H1 (cell line): ENCODE measurements at regions not wholly inside any gene's neighbourhood (a gene's known extent, or its start where the extent isn't known, plus 50 kb on each side); places are given as distances from the start of the nearest gene placed in this dataset.

Experiments
- CTCF ChIA-PET: fragments of 300-600 bp; sonication (Branson Sonifier 250); formaldehyde crosslinking; loops from one replicate; lab custom pipeline; 2021; ENCODE audit not compliant: partially characterized antibody; lab: Charles Lee
- POLR2A ChIA-PET: fragments of 300-600 bp; sonication (Branson Sonifier 250); formaldehyde crosslinking; loops from one replicate; lab custom pipeline; 2021; ENCODE audit warnings: inconsistent platforms; ENCODE audit not compliant: partially characterized antibody; lab: Charles Lee
- DNase-seq, 2 experiments: peaks; one replicate each; pipeline versions ENCODE4 v3.0.0 to v3.0.0-alpha.2; 2010 to 2022; ENCODE audit warnings: low spot score in 2 of 2, low read depth in 1 of 2, mixed read lengths in 1 of 2
- FAIRE-seq: peaks from 2 replicates; lab custom pipeline; 2011; peaks lifted over from hg19 to GRCh38; lab: Jason Lieb, UNC
- H2AFZ ChIP-seq: 2 replicates; pipeline ENCODE4 v1.8.1; 2012; ENCODE audit warnings: low read length, inconsistent platforms
- H2AK5ac ChIP-seq: 2 replicates; pipeline ENCODE4 v1.6.1; 2013; ENCODE audit warnings: low read depth, low read length
- H2BK120ac ChIP-seq: replicated peaks from 2 replicates; pipeline ENCODE3; 2013; ENCODE audit warnings: low read depth, low read length, inconsistent platforms
- H2BK12ac ChIP-seq: 2 replicates; pipeline ENCODE4 v1.6.1; 2013; ENCODE audit warnings: low read depth, low read length
- H2BK15ac ChIP-seq: 2 replicates; pipeline ENCODE4 v1.6.1; 2013; ENCODE audit warnings: low read length
- H2BK20ac ChIP-seq: 2 replicates; pipeline ENCODE4 v1.6.1; 2013; ENCODE audit warnings: low read length
- H2BK5ac ChIP-seq: 2 replicates; pipeline ENCODE4 v1.6.1; 2013; ENCODE audit warnings: low read depth, low read length
- H3K14ac ChIP-seq: 2 replicates; pipeline ENCODE4 v1.6.1; 2013; ENCODE audit warnings: inconsistent platforms; ENCODE audit not compliant: insufficient read length
- H3K18ac ChIP-seq: 2 replicates; pipeline ENCODE4 v1.6.1; 2013; ENCODE audit warnings: low read length; ENCODE audit errors: extremely low read depth
- H3K23ac ChIP-seq: 2 replicates; pipeline ENCODE4 v1.6.1; 2013; ENCODE audit warnings: inconsistent platforms; ENCODE audit not compliant: insufficient read length
- H3K23me2 ChIP-seq: 2 replicates; pipeline ENCODE4 v1.6.1; 2013; ENCODE audit warnings: low read depth, low read length
- H3K27ac ChIP-seq: 2 replicates; pipeline ENCODE4 v1.6.1; 2011; ENCODE audit warnings: low read depth, low read length, inconsistent platforms
- H3K27me3 ChIP-seq, 4 experiments: replicated peaks in 1 of 4; 1 replicate in 1 of 4; 2 replicates in 3 of 4; pipeline versions ENCODE4 v1.6.1 to v1.8.1; 2011 to 2013; ENCODE audit warnings: low read length in 3 of 4, mild to moderate bottlenecking in 3 of 4, inconsistent platforms in 2 of 4, mixed read lengths in 2 of 4, moderate library complexity in 1 of 4; ENCODE audit not compliant: control insufficient read depth in 3 of 4, insufficient read depth in 3 of 4; ENCODE audit errors: extremely low read depth in 1 of 4
- H3K36me3 ChIP-seq, 4 experiments: 2 replicates each; pipeline versions ENCODE4 v1.6.1 to v1.8.1; 2011 to 2013; ENCODE audit warnings: mild to moderate bottlenecking in 4 of 4, low read length in 3 of 4, moderate library complexity in 2 of 4, control low read depth in 1 of 4, inconsistent platforms in 1 of 4; ENCODE audit not compliant: insufficient read depth in 4 of 4, control insufficient read depth in 2 of 4
- H3K4ac ChIP-seq: replicated peaks from 2 replicates; pipeline ENCODE3; 2013; ENCODE audit warnings: low read length, low read depth, mixed read lengths, inconsistent platforms; ENCODE audit not compliant: insufficient read length
- H3K4me1 ChIP-seq, 4 experiments: replicated peaks in 1 of 4; 1 replicate in 1 of 4; 2 replicates in 3 of 4; pipeline versions ENCODE4 v1.6.1 to v1.8.1; 2011 to 2013; ENCODE audit warnings: low read length in 3 of 4, inconsistent platforms in 2 of 4, mixed read lengths in 1 of 4; ENCODE audit not compliant: insufficient read depth in 4 of 4, control insufficient read depth in 3 of 4
- H3K4me2 ChIP-seq, 2 experiments: 2 replicates each; pipeline versions ENCODE4 v1.6.1 to v1.8.1; 2011 to 2013; ENCODE audit warnings: low read depth in 2 of 2, low read length in 2 of 2, control low read depth in 1 of 2, inconsistent platforms in 1 of 2, mild to moderate bottlenecking in 1 of 2; ENCODE audit not compliant: insufficient read depth in 1 of 2
- H3K4me3 ChIP-seq, 4 experiments: fragments of 200-600, 300-600 bp in 1 of 4; sonication (generic), shearing (Covaris generic), sonication (Bioruptor Twin) in 1 of 4; 2 replicates each; pipeline versions ENCODE4 v1.5.1 to v1.8.1; 2011 to 2016; ENCODE audit warnings: low read length in 4 of 4, low read depth in 3 of 4, control low read depth in 2 of 4, inconsistent platforms in 2 of 4, mild to moderate bottlenecking in 2 of 4, mixed read lengths in 1 of 4, moderate library complexity in 1 of 4; ENCODE audit not compliant: insufficient read depth in 2 of 4; ENCODE audit errors: extremely low read depth in 1 of 4
- H3K56ac ChIP-seq: replicated peaks from 2 replicates; pipeline ENCODE3; 2013; ENCODE audit warnings: low read depth, mild to moderate bottlenecking, mixed read lengths, low read length, inconsistent platforms; ENCODE audit not compliant: insufficient read length
- H3K79me1 ChIP-seq: 2 replicates; pipeline ENCODE4 v1.6.1; 2013; ENCODE audit warnings: low read depth, low read length, control low read depth
- H3K79me2 ChIP-seq, 2 experiments: 2 replicates each; pipeline versions ENCODE4 v1.6.1 to v1.8.1; 2012 to 2013; ENCODE audit warnings: low read length in 2 of 2, mild to moderate bottlenecking in 2 of 2, inconsistent platforms in 1 of 2; ENCODE audit not compliant: insufficient read depth in 2 of 2, control insufficient read depth in 1 of 2
- H3K9ac ChIP-seq, 4 experiments: replicated peaks in 1 of 4; 1 replicate in 1 of 4; 2 replicates in 3 of 4; pipeline versions ENCODE4 v1.6.1 to v1.8.1; 2011 to 2013; ENCODE audit warnings: low read depth in 3 of 4, low read length in 3 of 4, control low read depth in 2 of 4, mild to moderate bottlenecking in 2 of 4, moderate library complexity in 2 of 4, inconsistent platforms in 1 of 4; ENCODE audit errors: extremely low read depth in 1 of 4
- H3K9me3 ChIP-seq, 2 experiments: 2 replicates each; pipeline versions ENCODE4 v1.6.1 to v1.8.1; 2012 to 2013; ENCODE audit warnings: mild to moderate bottlenecking in 2 of 2, moderate library complexity in 2 of 2, control low read depth in 1 of 2, inconsistent platforms in 1 of 2, low read depth in 1 of 2, low read length in 1 of 2, mixed read lengths in 1 of 2; ENCODE audit not compliant: insufficient read depth in 2 of 2
- H4K20me1 ChIP-seq, 2 experiments: replicated peaks in 1 of 2; 2 replicates each; pipeline versions ENCODE3 to v1.8.1; 2011 to 2013; ENCODE audit warnings: inconsistent platforms in 2 of 2, low read length in 2 of 2, mild to moderate bottlenecking in 1 of 2; ENCODE audit not compliant: insufficient read depth in 2 of 2, control insufficient read depth in 1 of 2
- H4K5ac ChIP-seq: 2 replicates; pipeline ENCODE4 v1.6.1; 2013; ENCODE audit warnings: low read length, low read depth, mixed read lengths, inconsistent platforms; ENCODE audit not compliant: insufficient read length
- H4K8ac ChIP-seq: 2 replicates; pipeline ENCODE4 v1.8.0; 2013; ENCODE audit warnings: mild to moderate bottlenecking, moderate library complexity, low read length, inconsistent platforms; ENCODE audit not compliant: insufficient read depth; ENCODE audit errors: extremely low read depth
- H4K91ac ChIP-seq: replicated peaks from 2 replicates; pipeline ENCODE3; 2013; ENCODE audit warnings: low read length, mixed read lengths, inconsistent platforms; ENCODE audit not compliant: insufficient read length
- CBX8 ChIP-seq: fragments of 300-800, 300-1000 bp; sonication (generic); IDR thresholded peaks from 2 replicates; pipeline ENCODE4 v1.7.1; 2016; ENCODE audit warnings: low read depth, low read length, borderline replicate concordance
- JUN ChIP-seq: IDR thresholded peaks from 2 replicates; pipeline ENCODE4 v1.6.1; 2011; ENCODE audit warnings: low read depth, mild to moderate bottlenecking, improper control_type of control experiment, low read length
- RFX5 ChIP-seq: IDR thresholded peaks from 2 replicates; pipeline ENCODE4 v1.6.1; 2011; ENCODE audit warnings: low read depth, low read length, improper control_type of control experiment, borderline replicate concordance
- WGBS, 2 experiments: shearing (Covaris generic) in 1 of 2; methylation state at CpG; one replicate each; pipeline versions ENCODE4 v1.1.6 to v1.1.7; 2013 to 2015; ENCODE audit warnings: low lambda C conversion rate in 2 of 2, mixed read lengths in 2 of 2, inconsistent platforms in 1 of 2, low coverage in 1 of 2, missing lambda C conversion rate in 1 of 2; ENCODE audit not compliant: insufficient replicate concordance in 2 of 2, insufficient coverage in 1 of 2, insufficient read length in 1 of 2; ENCODE audit errors: extremely low coverage in 1 of 2, missing lambda C conversion rate in 1 of 2; 5-methylcytosine and 5-hydroxymethylcytosine counted together

GRCh38 chr20:37463726-37464494 is 57.1 kb upstream of the NNAT start:
- no peaks in the 10 kb centered on the region for H4K20me1 ChIP-seq
- H2BK20ac ChIP-seq, result 0 out of 2 replicates have a peak overlapping the region, but pooled peaks have one; percentile 56
- no peak overlapping the region for H4K5ac ChIP-seq
- no peak for DNase-seq
- no peak overlapping the region for H3K56ac ChIP-seq
- H4K8ac ChIP-seq, result no peak overlapping the region
- no peak overlapping the region for H3K4ac ChIP-seq
- H2AFZ ChIP-seq, result no peak overlapping the region
- H3K4me2 ChIP-seq, result no peak overlapping the region
- no peak overlapping the region for H2AK5ac ChIP-seq
- no peak overlapping the region for H2BK15ac ChIP-seq
- H3K79me1 ChIP-seq, result no peaks in the 10 kb centered on the region
- H3K9me3 ChIP-seq, result no peaks in the 10 kb centered on the region
- TF ChIP-seq CBX8 (no peak), JUN (no peak), RFX5 (peak; percentile 49; the same call in 1 of the 2 replicates)
- no peaks in the 10 kb centered on the region for H3K79me2 ChIP-seq
- ChIA-PET POLR2A (interaction anchor here (0.8 to 1.5 kb wide), 2 partner anchors 29 to 67 kb away, joined by 3 to 4 read pairs; no protein-coding TSS in a partner anchor), CTCF (interaction anchor here (0.9 to 1.0 kb wide), 2 partner anchors 39 to 41 kb away, joined by 3 read pairs; no protein-coding TSS in a partner anchor)
- H2BK5ac ChIP-seq, result no peak overlapping the region
- no peak overlapping the region for H3K14ac ChIP-seq
- H3K4me1 ChIP-seq, result no peaks in the 10 kb centered on the region
- no peak overlapping the region for H3K23ac ChIP-seq
- H3K27ac ChIP-seq, result no peak overlapping the region
- H4K91ac ChIP-seq, result no peak overlapping the region
- no peak overlapping the region for H3K9ac ChIP-seq
- no peak overlapping the region for H2BK12ac ChIP-seq
- no peak for FAIRE-seq
- H3K18ac ChIP-seq, result no peak overlapping the region
- no peak overlapping the region for H2BK120ac ChIP-seq
- H3K27me3 ChIP-seq, result no peaks in the 10 kb centered on the region
- no peak overlapping the region for H3K4me3 ChIP-seq
- peaks cover 3% of the 10 kb centered on the region; the same call in 1 of the 2 replicates for H3K23me2 ChIP-seq
- 92% methylated on average over 17 of the region's 17 CpGs; no CpG with 5 or more reads in 1 of the 2 experiments for WGBS, 2 experiments
- H3K36me3 ChIP-seq, result no peaks in the 10 kb centered on the region
